HG02642 (cell line): ENCODE measurements at regions not wholly inside any gene's neighbourhood (a gene's known extent, or its start where the extent isn't known, plus 50 kb on each side); places are given as distances from the start of the nearest gene placed in this dataset.

ENCODE experiments used
- ATAC-seq: cut with Tn5 transposase; IDR thresholded peaks from one replicate; pipeline ENCODE4 v1.9.1; 2021; ENCODE audit warnings: mild to moderate bottlenecking; ENCODE audit not compliant: unreplicated experiment, poor library complexity

GRCh38 chr7:95718577-95719410 lies 53.6 kb upstream of the DYNC1I1 start:
- no peak for ATAC-seq

GRCh38 chr7:95716357-95717122 lies 55.8 kb upstream of the DYNC1I1 start:
- ATAC-seq: no peak

DNA sequence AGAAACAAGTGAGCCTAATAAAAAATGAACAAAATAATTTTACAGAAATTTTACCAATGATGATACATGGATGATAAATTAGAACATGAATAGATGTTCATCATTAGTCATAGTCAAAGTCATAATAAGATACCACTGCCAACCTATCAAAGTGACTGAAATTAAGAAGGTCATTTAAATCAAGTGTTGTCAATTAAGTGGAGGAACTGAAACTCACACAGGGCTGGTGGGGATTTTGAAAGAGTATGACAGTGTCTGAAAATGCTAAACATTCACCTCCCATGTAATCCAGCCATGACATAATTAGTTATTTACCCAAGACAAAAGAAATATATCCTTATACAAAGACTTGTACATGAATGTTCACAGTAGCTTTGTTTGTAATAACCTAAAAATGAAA lies 57.1 kb upstream of the DYNC1I1 start:
- peak; percentile 74 for ATAC-seq

GRCh38 chr7:95710711-95711110 lies 61.6 kb upstream of the DYNC1I1 start:
- ATAC-seq: no peak

- no peak for ATAC-seq
These were observed 71.4 kb upstream of the DYNC1I1 start for GRCh38 chr7:95700917-95701316.

- no peak for ATAC-seq
These were observed 78.0 kb upstream of the DYNC1I1 start for GRCh38 chr7:95694334-95694733.

- ATAC-seq: no peak
These were observed 78.6 kb upstream of the DYNC1I1 start for GRCh38 chr7:95693551-95694333.

DNA sequence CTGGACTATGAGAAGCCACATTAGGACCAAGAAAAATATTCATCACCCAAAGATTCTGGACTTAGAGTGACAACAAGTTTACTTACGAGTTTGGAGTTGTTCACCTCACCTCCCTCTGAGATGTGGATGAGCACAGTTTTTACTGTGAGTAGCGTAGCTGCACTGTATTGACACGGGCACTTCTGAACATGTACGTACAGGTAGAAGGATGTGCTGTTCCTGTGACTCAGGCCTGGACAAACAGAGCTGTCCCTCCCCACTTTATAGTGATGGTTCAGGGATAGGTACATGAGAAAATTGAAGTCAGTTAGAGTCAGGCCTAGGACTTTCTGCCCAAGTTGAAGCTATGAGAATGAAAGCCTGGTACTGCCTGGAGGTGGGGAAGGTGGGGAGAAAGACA lies 80.9 kb upstream of the DYNC1I1 start:
- ATAC-seq: no peak

DNA sequence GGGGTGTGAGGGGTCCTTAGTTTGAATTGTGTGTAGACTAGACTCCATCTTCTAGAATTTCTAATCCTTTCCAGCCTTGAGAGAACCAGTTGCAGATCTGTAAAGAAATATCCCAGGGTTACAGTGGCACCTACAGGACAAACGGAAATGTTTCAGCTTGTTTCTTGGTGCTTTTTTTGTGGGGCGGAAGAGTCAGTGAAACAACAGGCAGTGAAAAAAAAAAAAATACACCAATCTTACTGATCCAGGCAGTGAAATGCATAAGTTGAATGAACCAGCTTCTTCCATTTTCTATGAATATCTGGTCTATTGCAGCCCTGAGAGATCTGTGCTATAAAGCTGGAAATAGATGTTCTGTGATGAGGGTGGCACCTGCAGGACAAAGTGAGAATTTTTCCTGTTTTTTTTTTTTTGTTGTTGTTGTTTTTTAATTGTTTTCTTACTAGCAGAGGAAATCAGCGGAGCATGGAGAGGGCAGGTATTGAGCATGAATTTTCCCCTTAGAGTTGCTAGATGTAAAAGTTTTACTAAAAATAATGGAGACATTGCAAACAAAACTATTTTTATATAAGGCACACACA lies 81.9 kb upstream of the DYNC1I1 start:
- peak; percentile 85 for ATAC-seq

DNA sequence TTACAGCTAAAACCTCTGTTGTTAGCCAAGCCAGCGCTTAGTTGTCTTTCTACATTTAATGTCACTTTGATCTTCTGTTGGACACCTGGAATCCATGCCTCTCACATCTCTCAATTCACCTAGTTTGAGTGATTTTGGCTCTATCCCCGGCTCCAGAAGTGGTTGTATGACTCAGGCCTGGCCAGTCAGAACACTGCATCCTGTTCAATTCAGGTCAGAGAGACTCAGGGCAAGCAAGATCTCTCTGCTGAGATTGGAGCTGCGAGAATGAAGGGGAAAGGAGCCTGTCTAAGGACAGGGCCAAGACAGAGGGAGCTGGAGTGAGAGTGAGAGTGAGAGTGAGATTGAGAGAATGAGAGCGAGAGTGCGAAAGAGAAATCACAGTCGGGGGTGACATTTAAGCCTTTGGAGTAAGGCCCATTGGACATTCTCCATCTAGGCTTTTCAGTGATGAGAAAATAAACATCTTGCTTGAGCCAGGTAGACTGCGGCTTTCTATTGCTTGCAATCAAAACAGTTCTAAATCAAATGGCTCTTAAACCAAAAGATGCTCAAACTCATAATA lies 83.3 kb upstream of the DYNC1I1 start:
- ATAC-seq: no peak

DNA sequence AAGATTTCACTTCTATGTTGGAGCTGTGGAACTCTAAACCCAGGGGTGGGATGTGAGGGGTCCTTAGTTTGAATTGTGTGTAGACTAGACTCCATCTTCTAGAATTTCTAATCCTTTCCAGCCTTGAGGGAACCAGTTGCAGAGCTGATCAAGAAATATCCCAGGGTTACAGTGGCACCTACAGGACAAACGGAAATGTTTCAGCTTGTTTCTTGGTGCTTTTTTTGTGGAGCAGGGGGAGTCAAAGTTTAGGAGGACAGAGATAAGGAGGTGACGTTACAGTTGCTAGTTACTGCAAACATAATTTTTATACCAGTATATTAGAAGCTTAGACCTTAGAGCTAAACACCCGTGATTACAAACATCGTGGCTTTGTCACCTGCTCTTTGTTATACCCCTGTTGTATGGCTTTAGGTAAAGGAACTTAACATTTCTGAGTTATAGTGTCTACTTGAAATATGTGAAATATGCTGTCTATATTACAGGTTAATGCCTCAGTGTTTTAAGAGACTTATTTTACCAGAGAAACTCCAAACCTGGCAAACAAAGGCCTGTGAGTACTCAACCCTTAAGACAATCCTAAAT lies 84.5 kb upstream of the DYNC1I1 start:
- no peak for ATAC-seq

GRCh38 chr7:95686109-95686508 lies 86.2 kb upstream of the DYNC1I1 start:
- no peak for ATAC-seq

GRCh38 chr7:95684505-95684904 lies 87.8 kb upstream of the DYNC1I1 start:
- ATAC-seq: no peak

- no peak for ATAC-seq
These were observed 87.7 kb upstream of the PDK4 start for GRCh38 chr7:95684037-95684436.

DNA sequence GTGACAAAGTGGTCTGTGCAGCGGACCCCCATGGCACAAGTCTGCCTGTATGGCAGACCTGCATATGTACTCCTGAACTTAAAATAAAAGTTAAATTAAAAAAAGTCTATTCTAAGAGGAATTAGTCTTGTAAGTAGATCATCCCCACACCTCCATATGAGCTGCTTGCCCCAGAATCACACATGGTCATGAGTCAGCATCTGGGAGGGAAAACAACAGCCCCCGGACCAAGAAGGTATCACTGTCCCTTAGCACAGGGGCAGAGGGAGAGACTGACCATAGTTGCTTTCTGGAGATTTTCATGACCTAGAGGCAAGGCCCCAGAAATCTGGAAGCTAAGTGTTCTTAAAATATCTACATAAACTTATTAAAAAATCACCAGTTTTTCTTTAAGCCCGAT lies 86.6 kb upstream of the PDK4 start:
- ATAC-seq: no peak

DNA sequence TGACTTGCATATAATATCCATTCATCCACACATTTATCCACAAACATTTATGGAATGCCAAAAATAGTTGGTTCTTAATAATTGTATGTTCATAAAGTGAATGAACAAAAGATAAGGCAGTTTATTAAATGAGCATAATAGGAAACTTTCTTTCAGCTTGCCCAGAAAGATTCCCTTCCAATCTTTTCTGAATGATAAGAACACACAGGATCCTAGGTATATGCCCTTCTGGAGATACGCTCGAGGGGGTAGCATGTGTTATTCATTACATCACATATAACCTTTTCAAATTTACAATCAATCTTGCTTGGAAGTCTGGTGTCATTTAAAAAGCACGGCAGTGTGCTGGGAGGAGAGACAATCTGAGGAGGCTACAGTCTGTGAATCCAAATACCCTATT lies 80.4 kb upstream of the PDK4 start:
- no peak for ATAC-seq

DNA sequence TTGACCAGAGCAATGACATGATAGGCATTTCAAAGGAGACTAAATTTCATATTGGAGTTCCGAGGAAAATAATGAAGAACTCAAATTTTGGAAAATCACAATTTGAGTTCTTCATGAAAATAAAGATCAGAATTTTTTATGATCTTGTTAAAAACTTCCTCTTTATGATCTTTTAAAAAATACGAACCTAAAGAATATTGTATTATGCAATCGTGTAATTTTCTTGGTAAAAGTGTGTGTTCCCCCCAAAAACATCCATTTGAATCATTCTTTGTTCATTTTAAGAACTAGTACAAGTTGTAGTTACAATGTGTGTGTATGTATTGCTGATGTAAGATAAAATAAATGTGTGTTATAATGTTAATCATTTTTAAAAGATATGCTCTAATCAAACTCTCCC lies 79.3 kb upstream of the PDK4 start:
- no peak for ATAC-seq

DNA sequence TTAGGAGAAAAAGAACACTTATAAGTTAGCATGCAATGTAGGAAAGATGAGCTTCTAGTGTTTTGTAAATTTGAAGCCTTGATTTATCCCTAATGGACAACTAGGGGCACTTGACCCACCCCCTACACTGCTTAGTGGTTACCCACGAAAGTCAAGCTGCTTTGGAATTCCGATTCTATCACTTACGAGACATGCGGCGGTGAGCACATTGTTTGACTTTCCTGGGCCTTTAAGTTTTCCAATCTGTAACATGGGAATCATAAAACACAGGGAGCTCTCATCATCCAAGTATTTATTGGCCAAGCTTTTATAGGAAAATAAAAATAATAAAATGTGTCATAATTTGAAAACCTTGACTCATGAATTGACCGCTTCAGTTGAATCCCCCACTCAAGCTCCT lies 78.7 kb upstream of the PDK4 start:
- no peak for ATAC-seq

DNA sequence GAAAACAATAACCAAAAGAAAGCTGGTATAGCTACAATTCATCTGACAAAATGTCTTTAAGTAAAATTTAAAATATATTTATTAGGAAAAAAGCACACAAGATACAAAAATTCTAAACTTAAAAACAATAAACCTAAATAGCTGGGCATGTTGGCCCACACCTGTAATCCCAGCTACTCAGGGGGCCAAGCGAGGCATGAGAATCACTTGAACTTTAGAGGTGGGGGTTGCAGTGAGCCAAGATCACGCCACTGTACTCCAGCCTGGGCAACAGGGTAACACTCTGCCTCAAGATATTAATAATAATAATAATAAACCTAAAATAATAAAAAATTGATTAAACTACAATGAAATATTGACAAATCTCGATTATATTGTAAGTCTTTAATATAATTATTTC lies 77.8 kb upstream of the PDK4 start:
- ATAC-seq: no peak

DNA sequence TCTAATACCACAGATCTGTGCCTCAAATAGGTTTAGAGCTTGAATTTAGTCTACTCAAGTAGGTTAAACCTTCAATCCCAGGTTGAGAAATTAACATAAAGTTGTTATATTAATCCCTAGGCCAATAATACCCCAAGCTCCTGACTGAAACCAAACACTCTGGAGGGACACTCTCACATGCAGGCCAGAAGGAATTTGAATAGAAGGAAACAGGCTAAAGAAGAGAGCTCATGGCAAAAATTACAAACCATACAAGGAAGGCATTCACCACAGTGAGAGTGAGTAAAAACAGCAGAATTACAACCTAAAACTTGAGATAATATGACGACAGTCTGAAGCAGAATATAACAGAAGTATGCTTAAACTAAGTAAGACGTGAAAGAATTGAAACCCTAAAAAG lies 76.1 kb upstream of the PDK4 start:
- ATAC-seq: no peak
